HG03354 (cell line): ENCODE measurements at regions not wholly inside any gene's neighbourhood (a gene's known extent, or its start where the extent isn't known, plus 50 kb on each side); places are given as distances from the start of the nearest gene placed in this dataset.
"Not testable (repeated sequence)": the region's sequence is repeated elsewhere in the genome, so short reads cannot be mapped to it uniquely, and the experiment has no call there.

Source experiments
- ATAC-seq: cut with Tn5 transposase; IDR thresholded peaks from one replicate; pipeline ENCODE4 v1.9.1; 2021; ENCODE audit warnings: mild to moderate bottlenecking; ENCODE audit not compliant: unreplicated experiment, poor library complexity, severe bottlenecking

GRCh38 chr16:86735727-86736126, 157.4 kb downstream of the FOXL1 start:
- no peak for ATAC-seq

GRCh38 chr16:86736502-86736901, 158.2 kb downstream of the FOXL1 start:
- ATAC-seq: no peak

GRCh38 chr16:86737083-86737482, 158.7 kb downstream of the FOXL1 start:
- no peak for ATAC-seq

- ATAC-seq: not testable (repeated sequence)
These were observed 160.0 kb downstream of the FOXL1 start for GRCh38 chr16:86738322-86738721.

GRCh38 chr16:86739178-86739577, 160.8 kb downstream of the FOXL1 start:
- ATAC-seq: no peak

- no peak for ATAC-seq
These were observed 161.5 kb downstream of the FOXL1 start for GRCh38 chr16:86739808-86740207.

- no peak for ATAC-seq
These were observed 161.9 kb downstream of the FOXL1 start for GRCh38 chr16:86740298-86740697.

GRCh38 chr16:86740906-86741799, 162.8 kb downstream of the FOXL1 start:
- no peak for ATAC-seq

- no peak for ATAC-seq
These were observed 169.4 kb downstream of the FOXL1 start for GRCh38 chr16:86747761-86748160.

GRCh38 chr16:86748652-86749051, 170.3 kb downstream of the FOXL1 start:
- ATAC-seq: no peak

GRCh38 chr16:86751076-86752030, 173.0 kb downstream of the FOXL1 start:
- ATAC-seq: no peak

GRCh38 chr16:86752582-86753175, 174.3 kb downstream of the FOXL1 start:
- no peak for ATAC-seq

- ATAC-seq: no peak
These were observed 175.1 kb downstream of the FOXL1 start for GRCh38 chr16:86753399-86753798.

- no peak for ATAC-seq
These were observed 177.2 kb downstream of the FOXL1 start for GRCh38 chr16:86755571-86756006.

- ATAC-seq: no peak
These were observed 178.7 kb downstream of the FOXL1 start for GRCh38 chr16:86756882-86757703.

- no peak for ATAC-seq
These were observed 179.3 kb downstream of the FOXL1 start for GRCh38 chr16:86757704-86758040.

GRCh38 chr16:86758932-86759331, 180.6 kb downstream of the FOXL1 start:
- ATAC-seq: no peak

- no peak for ATAC-seq
These were observed 183.0 kb downstream of the FOXL1 start for GRCh38 chr16:86761111-86762031.
